ENCODE measurements at regions not wholly inside any gene's neighbourhood (a gene's known extent, or its start where the extent isn't known, plus 50 kb on each side); places are given as distances from the start of the nearest gene placed in this dataset.

- TF ChIP-seq RFX5 (IDR thresholded peaks at IDR 0.05; ENCODE audit: borderline replicate concordance, low read depth, low read length), result no peak
Observed at GRCh38 chr11:81278991-81279390, 1454.7 kb downstream of the FAM181B start (continued).

GRCh38 chr11:81270686-81271085, 1463.0 kb downstream of the FAM181B start:
- Histone ChIP-seq H3K14ac (ENCODE audit: insufficient read length) (no peak overlapping the region), H3K4me3 (ENCODE audit: extremely low read depth in 1 of 4, insufficient read depth in 2 of 4, low read depth in 3 of 4, low read length in 4 of 4) (no peak overlapping the region), H3K9me3 (ENCODE audit: insufficient read depth in 2 of 2, low read depth in 1 of 2, low read length in 1 of 2) (no peaks in the 10 kb centered on the region), H2BK20ac (ENCODE audit: low read length) (no peak overlapping the region), H4K20me1 (replicated peaks in 1 of 2; ENCODE audit: control insufficient read depth in 1 of 2, insufficient read depth in 2 of 2, low read length in 2 of 2) (no peaks in the 10 kb centered on the region), H3K27ac (ENCODE audit: low read depth, low read length) (no peak overlapping the region), H2BK120ac (replicated peaks; ENCODE audit: low read depth, low read length) (no peak overlapping the region), H2BK15ac (ENCODE audit: low read length) (no peak overlapping the region), H2BK5ac (ENCODE audit: low read depth, low read length) (no peak overlapping the region), H3K23ac (ENCODE audit: insufficient read length) (no peak overlapping the region), H3K23me2 (ENCODE audit: low read depth, low read length) (no peaks in the 10 kb centered on the region), H3K56ac (replicated peaks; ENCODE audit: insufficient read length, low read depth, low read length) (no peak overlapping the region), H3K4me1 (replicated peaks in 1 of 4; ENCODE audit: control insufficient read depth in 3 of 4, insufficient read depth in 4 of 4, low read length in 3 of 4) (peaks cover 0 to 2% (median 0%) of the 10 kb centered on the region in 4 experiments; a peak in 1 of 7 replicates), H4K8ac (ENCODE audit: extremely low read depth, insufficient read depth, low read length) (no peak overlapping the region), H2AFZ (ENCODE audit: low read length) (no peak overlapping the region), H3K79me2 (ENCODE audit: control insufficient read depth in 1 of 2, insufficient read depth in 2 of 2, low read length in 2 of 2) (no peaks in the 10 kb centered on the region), H3K4me2 (ENCODE audit: insufficient read depth in 1 of 2, low read depth in 2 of 2, low read length in 2 of 2) (no peak overlapping the region), H3K4ac (replicated peaks; ENCODE audit: insufficient read length, low read depth, low read length) (no peak overlapping the region), H4K91ac (replicated peaks; ENCODE audit: insufficient read length, low read length) (no peak overlapping the region), H3K18ac (ENCODE audit: extremely low read depth, low read length) (no peak overlapping the region), H3K36me3 (ENCODE audit: control insufficient read depth in 2 of 4, insufficient read depth in 4 of 4, low read length in 3 of 4) (no peaks in the 10 kb centered on the region), H2AK5ac (ENCODE audit: low read depth, low read length) (no peak overlapping the region), H3K27me3 (replicated peaks in 1 of 4; ENCODE audit: control insufficient read depth in 3 of 4, extremely low read depth in 1 of 4, insufficient read depth in 3 of 4, low read length in 3 of 4) (no peaks in the 10 kb centered on the region), H3K79me1 (ENCODE audit: low read depth, low read length) (no peaks in the 10 kb centered on the region), H2BK12ac (ENCODE audit: low read depth, low read length) (no peak overlapping the region), H3K9ac (replicated peaks in 1 of 4; ENCODE audit: extremely low read depth in 1 of 4, low read depth in 3 of 4, low read length in 3 of 4) (no peak overlapping the region), H4K5ac (ENCODE audit: insufficient read length, low read depth, low read length) (no peak overlapping the region)
- CTCF ChIA-PET (ENCODE audit: partially characterized antibody), result no interaction called here
- POLR2A ChIA-PET (ENCODE audit: partially characterized antibody), result no interaction called here
- TF ChIP-seq TAF7 (optimal IDR thresholded peaks at IDR 0.05; ENCODE audit: borderline replicate concordance, low read depth, low read length), result no peak
- TF ChIP-seq MAX (IDR thresholded peaks at IDR 0.05), result no peak
- FAIRE-seq (no peak), DNase-seq (ENCODE audit: low read depth in 1 of 2, low spot score in 2 of 2) (no peak)

Data from H1 (cell line).